ENCODE measurements at regions not wholly inside any gene's neighbourhood (a gene's known extent, or its start where the extent isn't known, plus 50 kb on each side); places are given as distances from the start of the nearest gene placed in this dataset.

GRCh38 chr4:4735870-4736269, 123.6 kb upstream of the MSX1 start:
- Histone ChIP-seq H3K4me1 (ENCODE audit: control insufficient read depth in 1 of 2, insufficient read depth in 2 of 2, low read depth in 1 of 2, low read length in 1 of 2) (no peaks in the 10 kb centered on the region), H2AFZ (ENCODE audit: low read depth) (no peak overlapping the region), H3K36me3 (replicated peaks in 1 of 2; ENCODE audit: control insufficient read depth in 1 of 2, insufficient read depth in 2 of 2, low read length in 1 of 2) (no peaks in the 10 kb centered on the region), H3K9ac (no peak overlapping the region), H3K9me2 (no peaks in the 10 kb centered on the region), H3K79me2 (ENCODE audit: insufficient read depth) (no peaks in the 10 kb centered on the region), H3K4me3 (ENCODE audit: low read depth in 2 of 2, low read length in 1 of 2) (no peak overlapping the region), H3F3A (replicated peaks; ENCODE audit: insufficient read depth) (no peaks in the 10 kb centered on the region), H4K20me1 (ENCODE audit: insufficient read depth) (no peaks in the 10 kb centered on the region), H3K27me3 (ENCODE audit: insufficient read depth) (no peaks in the 10 kb centered on the region), H3K9me3 (no peaks in the 10 kb centered on the region), H3K27ac (ENCODE audit: low read depth in 2 of 2, low read length in 1 of 2) (no peak overlapping the region), H3K4me2 (no peak overlapping the region)
- 76% methylated on average over 6 of the region's 6 CpGs for WGBS (ENCODE audit: low lambda C conversion rate)
- TF ChIP-seq RCOR1 (IDR thresholded peaks at IDR 0.05; ENCODE audit: low read length): no peak
- TF ChIP-seq ELF1 (IDR thresholded peaks at IDR 0.05): no peak
- TF ChIP-seq, protein P1, sequence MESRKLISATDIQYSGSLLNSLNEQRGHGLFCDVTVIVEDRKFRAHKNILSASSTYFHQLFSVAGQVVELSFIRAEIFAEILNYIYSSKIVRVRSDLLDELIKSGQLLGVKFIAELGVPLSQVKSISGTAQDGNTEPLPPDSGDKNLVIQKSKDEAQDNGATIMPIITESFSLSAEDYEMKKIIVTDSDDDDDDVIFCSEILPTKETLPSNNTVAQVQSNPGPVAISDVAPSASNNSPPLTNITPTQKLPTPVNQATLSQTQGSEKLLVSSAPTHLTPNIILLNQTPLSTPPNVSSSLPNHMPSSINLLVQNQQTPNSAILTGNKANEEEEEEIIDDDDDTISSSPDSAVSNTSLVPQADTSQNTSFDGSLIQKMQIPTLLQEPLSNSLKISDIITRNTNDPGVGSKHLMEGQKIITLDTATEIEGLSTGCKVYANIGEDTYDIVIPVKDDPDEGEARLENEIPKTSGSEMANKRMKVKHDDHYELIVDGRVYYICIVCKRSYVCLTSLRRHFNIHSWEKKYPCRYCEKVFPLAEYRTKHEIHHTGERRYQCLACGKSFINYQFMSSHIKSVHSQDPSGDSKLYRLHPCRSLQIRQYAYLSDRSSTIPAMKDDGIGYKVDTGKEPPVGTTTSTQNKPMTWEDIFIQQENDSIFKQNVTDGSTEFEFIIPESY (IDR thresholded peaks at IDR 0.05; ENCODE audit: borderline replicate concordance, low read depth): no peak
- TF ChIP-seq, protein P2, sequence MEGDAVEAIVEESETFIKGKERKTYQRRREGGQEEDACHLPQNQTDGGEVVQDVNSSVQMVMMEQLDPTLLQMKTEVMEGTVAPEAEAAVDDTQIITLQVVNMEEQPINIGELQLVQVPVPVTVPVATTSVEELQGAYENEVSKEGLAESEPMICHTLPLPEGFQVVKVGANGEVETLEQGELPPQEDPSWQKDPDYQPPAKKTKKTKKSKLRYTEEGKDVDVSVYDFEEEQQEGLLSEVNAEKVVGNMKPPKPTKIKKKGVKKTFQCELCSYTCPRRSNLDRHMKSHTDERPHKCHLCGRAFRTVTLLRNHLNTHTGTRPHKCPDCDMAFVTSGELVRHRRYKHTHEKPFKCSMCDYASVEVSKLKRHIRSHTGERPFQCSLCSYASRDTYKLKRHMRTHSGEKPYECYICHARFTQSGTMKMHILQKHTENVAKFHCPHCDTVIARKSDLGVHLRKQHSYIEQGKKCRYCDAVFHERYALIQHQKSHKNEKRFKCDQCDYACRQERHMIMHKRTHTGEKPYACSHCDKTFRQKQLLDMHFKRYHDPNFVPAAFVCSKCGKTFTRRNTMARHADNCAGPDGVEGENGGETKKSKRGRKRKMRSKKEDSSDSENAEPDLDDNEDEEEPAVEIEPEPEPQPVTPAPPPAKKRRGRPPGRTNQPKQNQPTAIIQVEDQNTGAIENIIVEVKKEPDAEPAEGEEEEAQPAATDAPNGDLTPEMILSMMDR (IDR thresholded peaks at IDR 0.05): no peak
- TF ChIP-seq FOSL2 (IDR thresholded peaks at IDR 0.05; ENCODE audit: borderline replicate concordance, low read depth): no peak
- POLR2A ChIA-PET: no interaction called here
- CTCF ChIA-PET: no interaction called here
- no peak for DNase-seq

DNA sequence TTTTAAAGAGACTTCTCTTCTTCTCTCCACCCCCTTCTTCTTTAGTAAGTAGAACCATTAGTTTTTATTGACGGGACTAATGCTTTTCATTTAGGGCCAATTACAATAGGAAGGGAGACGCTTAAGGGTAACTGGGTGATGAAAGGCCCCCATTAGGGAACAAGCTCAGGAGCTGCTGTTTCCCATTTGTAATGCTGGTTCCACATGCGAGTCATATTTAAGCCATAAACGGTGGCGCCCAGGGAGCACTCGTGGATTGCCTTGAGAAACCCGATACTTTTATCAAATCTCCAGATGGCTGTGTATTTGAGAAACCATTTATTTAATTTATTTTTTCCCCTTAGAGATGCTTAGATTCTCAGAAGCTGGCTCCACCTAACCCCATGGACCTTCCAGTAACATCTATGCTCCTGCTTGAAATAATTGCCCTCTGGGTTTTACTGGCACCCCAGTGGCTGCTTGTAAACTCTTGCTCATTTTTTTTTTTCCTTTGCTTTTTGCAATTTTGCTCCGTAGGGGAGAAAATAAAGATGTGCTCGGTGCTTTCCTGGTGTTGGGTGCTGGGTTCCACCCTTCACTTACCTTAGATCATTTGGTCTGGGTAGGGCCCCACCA, 124.2 kb upstream of the MSX1 start:
- H3F3A ChIP-seq (replicated peaks; ENCODE audit: insufficient read depth): no peaks in the 10 kb centered on the region
- no peak overlapping the region for H3K4me2 ChIP-seq
- no peak overlapping the region for H3K27ac ChIP-seq (ENCODE audit: low read depth in 2 of 2, low read length in 1 of 2)
- H3K9me3 ChIP-seq: no peaks in the 10 kb centered on the region
- H3K27me3 ChIP-seq (ENCODE audit: insufficient read depth): no peaks in the 10 kb centered on the region
- TF ChIP-seq FOXM1 (IDR thresholded peaks at IDR 0.05; ENCODE audit: low read depth): no peak
- no peak for TF ChIP-seq SMC3 (IDR thresholded peaks at IDR 0.05; ENCODE audit: low read depth, low read length)
- no peak for TF ChIP-seq TCF12 (IDR thresholded peaks at IDR 0.05)
- no peak for TF ChIP-seq GATA2 (CRISPR knock-in tag; IDR thresholded peaks at IDR 0.05)
- TF ChIP-seq, protein P3, sequence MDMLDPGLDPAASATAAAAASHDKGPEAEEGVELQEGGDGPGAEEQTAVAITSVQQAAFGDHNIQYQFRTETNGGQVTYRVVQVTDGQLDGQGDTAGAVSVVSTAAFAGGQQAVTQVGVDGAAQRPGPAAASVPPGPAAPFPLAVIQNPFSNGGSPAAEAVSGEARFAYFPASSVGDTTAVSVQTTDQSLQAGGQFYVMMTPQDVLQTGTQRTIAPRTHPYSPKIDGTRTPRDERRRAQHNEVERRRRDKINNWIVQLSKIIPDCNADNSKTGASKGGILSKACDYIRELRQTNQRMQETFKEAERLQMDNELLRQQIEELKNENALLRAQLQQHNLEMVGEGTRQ (IDR thresholded peaks at IDR 0.05; ENCODE audit: borderline replicate concordance, low read depth, low read length): no peak
- TF ChIP-seq GABPA (IDR thresholded peaks at IDR 0.05; ENCODE audit: low read depth): no peak
- no peak for TF ChIP-seq SIN3A (IDR thresholded peaks at IDR 0.05; ENCODE audit: borderline replicate concordance, low read depth, low read length)
- TF ChIP-seq YY1 (IDR thresholded peaks at IDR 0.05; ENCODE audit: low read depth): no peak
- no peak for TF ChIP-seq RXRA (IDR thresholded peaks at IDR 0.05; ENCODE audit: borderline replicate concordance, low read depth)
- TF ChIP-seq NFIC (IDR thresholded peaks at IDR 0.05; ENCODE audit: borderline replicate concordance): no peak
- no peak for TF ChIP-seq MXI1 (IDR thresholded peaks at IDR 0.05; ENCODE audit: low read depth, low read length)
- TF ChIP-seq RFX5 (IDR thresholded peaks at IDR 0.05; ENCODE audit: low read length): no peak
- TF ChIP-seq TEAD4 (IDR thresholded peaks at IDR 0.05; ENCODE audit: borderline replicate concordance, insufficient read depth): no peak
- no peak for TF ChIP-seq TAF1 (IDR thresholded peaks at IDR 0.05; ENCODE audit: borderline replicate concordance, low read depth, low read length)
- H4K20me1 ChIP-seq (ENCODE audit: insufficient read depth): no peaks in the 10 kb centered on the region
- no peak overlapping the region for H3K4me3 ChIP-seq (ENCODE audit: low read depth in 2 of 2, low read length in 1 of 2)
- H3K36me3 ChIP-seq (replicated peaks in 1 of 2; ENCODE audit: control insufficient read depth in 1 of 2, insufficient read depth in 2 of 2, low read length in 1 of 2): no peaks in the 10 kb centered on the region
- H3K79me2 ChIP-seq (ENCODE audit: insufficient read depth): no peaks in the 10 kb centered on the region
- CTCF ChIA-PET: no interaction called here
- no peak for DNase-seq
- H3K9ac ChIP-seq: no peak overlapping the region
- no peaks in the 10 kb centered on the region for H3K4me1 ChIP-seq (ENCODE audit: control insufficient read depth in 1 of 2, insufficient read depth in 2 of 2, low read depth in 1 of 2, low read length in 1 of 2)
- no peak overlapping the region for H2AFZ ChIP-seq (ENCODE audit: low read depth)
- no peaks in the 10 kb centered on the region for H3K9me2 ChIP-seq
- POLR2A ChIA-PET: no interaction called here
- WGBS (ENCODE audit: low lambda C conversion rate): 62% methylated on average over 9 of the region's 9 CpGs

Data from SK-N-SH (cell line).